Activated CD4-positive, alpha-beta T cell treated with anti-CD3 and anti-CD28 coated beads, Interleukin-2, amount 50 U/mL, for 16 hours (primary cell): ENCODE measurements at regions not wholly inside any gene's neighbourhood (a gene's known extent, or its start where the extent isn't known, plus 50 kb on each side); places are given as distances from the start of the nearest gene placed in this dataset.

ENCODE experiments used
- DNase-seq: peaks from one replicate; pipeline ENCODE4 v3.0.0-alpha.2; 2020

- peak; percentile 65 for DNase-seq
Measured at GRCh38 chr11:110818032-110818687, 105.9 kb upstream of the ARHGAP20 start.

GRCh38 chr11:110812086-110812733, 100.0 kb upstream of the ARHGAP20 start:
- DNase-seq, result no peak

GRCh38 chr11:110809417-110810199, 97.4 kb upstream of the ARHGAP20 start:
- DNase-seq, result no peak

GRCh38 chr11:110808248-110808647, 96.0 kb upstream of the ARHGAP20 start:
- DNase-seq, result no peak

GRCh38 chr11:110807801-110808200, 95.6 kb upstream of the ARHGAP20 start:
- no peak for DNase-seq

- no peak for DNase-seq
Measured at GRCh38 chr11:110805756-110806155, 93.5 kb upstream of the ARHGAP20 start.

GRCh38 chr11:110802162-110802561, 89.9 kb upstream of the ARHGAP20 start:
- no peak for DNase-seq

GRCh38 chr11:110801328-110801727, 89.1 kb upstream of the ARHGAP20 start:
- DNase-seq, result no peak

GRCh38 chr11:110798201-110798900, 86.1 kb upstream of the ARHGAP20 start:
- no peak for DNase-seq

- DNase-seq, result no peak
Measured at GRCh38 chr11:110797453-110797852, 85.2 kb upstream of the ARHGAP20 start.

- DNase-seq, result no peak
Measured at GRCh38 chr11:110795112-110795624, 82.9 kb upstream of the ARHGAP20 start.

GRCh38 chr11:110793556-110793955, 81.3 kb upstream of the ARHGAP20 start:
- no peak for DNase-seq

GRCh38 chr11:110791621-110792020, 79.4 kb upstream of the ARHGAP20 start:
- no peak for DNase-seq

- no peak for DNase-seq
Measured at GRCh38 chr11:110787680-110788079, 75.4 kb upstream of the ARHGAP20 start.

- DNase-seq, result no peak
Measured at GRCh38 chr11:110786226-110786902, 74.1 kb upstream of the ARHGAP20 start.

GRCh38 chr11:110785398-110785797, 73.2 kb upstream of the ARHGAP20 start:
- DNase-seq, result no peak

- no peak for DNase-seq
Measured at GRCh38 chr11:110782616-110783015, 70.4 kb upstream of the ARHGAP20 start.

GRCh38 chr11:110779108-110779507, 66.9 kb upstream of the ARHGAP20 start:
- DNase-seq, result no peak

- no peak for DNase-seq
Measured at GRCh38 chr11:110778343-110778742, 66.1 kb upstream of the ARHGAP20 start.

GRCh38 chr11:110777775-110778174, 65.5 kb upstream of the ARHGAP20 start:
- DNase-seq, result no peak

- DNase-seq, result no peak
Measured at GRCh38 chr11:110776081-110776480, 63.8 kb upstream of the ARHGAP20 start.
